GM12874 (cell line): ENCODE measurements at regions not wholly inside any gene's neighbourhood (a gene's known extent, or its start where the extent isn't known, plus 50 kb on each side); places are given as distances from the start of the nearest gene placed in this dataset.

Experiments used
- CTCF ChIP-seq: IDR thresholded peaks from 2 replicates; pipeline ENCODE4 v1.5.1; 2011; ENCODE audit warnings: low read depth, mild to moderate bottlenecking, control low read depth, low read length, moderate library complexity; ENCODE audit not compliant: insufficient read depth

- no peak for TF ChIP-seq CTCF
Measured at GRCh38 chr2:163801486-163801885, 65.7 kb upstream of the FIGN start.

GRCh38 chr2:163800951-163801381 is 65.2 kb upstream of the FIGN start:
- TF ChIP-seq CTCF: no peak

- no peak for TF ChIP-seq CTCF
Measured at GRCh38 chr2:163799807-163800206, 64.0 kb upstream of the FIGN start.

DNA sequence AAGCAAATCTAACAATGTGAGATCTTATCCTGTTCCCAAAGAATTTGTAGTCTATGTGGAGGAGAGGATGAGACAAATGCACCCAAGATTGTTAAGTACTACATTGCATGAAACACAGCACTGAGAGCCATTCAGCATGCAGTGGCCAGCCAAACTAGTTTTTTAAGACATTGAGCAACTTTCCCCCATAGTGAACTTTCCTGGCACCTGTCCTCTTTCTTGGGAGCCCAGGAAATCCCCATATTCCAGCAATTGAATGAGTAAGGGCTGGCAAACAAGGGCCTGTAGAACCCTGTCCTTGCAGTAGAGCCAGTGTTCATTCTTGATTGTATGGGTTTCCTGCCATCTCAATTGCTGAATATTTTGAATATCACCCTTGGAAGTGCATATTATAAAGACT is 58.8 kb upstream of the FIGN start:
- no peak for TF ChIP-seq CTCF
